ENCODE measurements at regions not wholly inside any gene's neighbourhood (a gene's known extent, or its start where the extent isn't known, plus 50 kb on each side); places are given as distances from the start of the nearest gene placed in this dataset.

GRCh38 chr21:35578347-35578782 is 482.0 kb downstream of the SETD4 start (continued):
- TF ChIP-seq ZBTB8A (tag by site-specific recombination; IDR thresholded peaks at IDR 0.05) (peak; percentile 37; the same call in 1 of the 2 replicates), ZEB2 (tag by site-specific recombination; IDR thresholded peaks at IDR 0.05) (peak; percentile 81), ZNF138 (tag by site-specific recombination; IDR thresholded peaks at IDR 0.05; ENCODE audit: borderline replicate concordance) (no peak), ZNF521 (tag by site-specific recombination; IDR thresholded peaks at IDR 0.05) (no peak), BCL6B (tag by site-specific recombination; IDR thresholded peaks at IDR 0.05) (peak; percentile 79), ZNF837 (tag by site-specific recombination; IDR thresholded peaks at IDR 0.05) (no peak), ZNF645 (tag by site-specific recombination; IDR thresholded peaks at IDR 0.05) (0 out of 2 replicates have a peak, but pooled peaks have one; percentile 22), ZNF2 (tag by site-specific recombination; IDR thresholded peaks at IDR 0.05) (no peak), ZNF341 (tag by site-specific recombination; IDR thresholded peaks at IDR 0.05; ENCODE audit: low read depth) (no peak), ZNF274 (IDR thresholded peaks at IDR 0.05; ENCODE audit: low read length) (no peak), ZNF274 (tag by site-specific recombination; IDR thresholded peaks at IDR 0.05; ENCODE audit: borderline replicate concordance) (no peak), ZBTB17 (tag by site-specific recombination; IDR thresholded peaks at IDR 0.05) (peak; percentile 62), HOXC10 (CRISPR knock-in tag; IDR thresholded peaks at IDR 0.05) (no peak), KLF8 (tag by site-specific recombination; IDR thresholded peaks at IDR 0.05) (peak; percentile 70), RBAK (tag by site-specific recombination; IDR thresholded peaks at IDR 0.05) (no peak), ZNF629 (tag by site-specific recombination; IDR thresholded peaks at IDR 0.05) (peak; percentile 79), ZNF26 (tag by site-specific recombination; IDR thresholded peaks at IDR 0.05) (peak; percentile 9; the same call in 1 of the 2 replicates), ZNF404 (tag by site-specific recombination; IDR thresholded peaks at IDR 0.05) (no peak), ZNF398 (tag by site-specific recombination; IDR thresholded peaks at IDR 0.05) (0 out of 2 replicates have a peak, but pooled peaks have one; percentile 12), KLF10 (tag by site-specific recombination; IDR thresholded peaks at IDR 0.05) (peak; percentile 70), ZIC2 (tag by site-specific recombination; IDR thresholded peaks at IDR 0.05) (peak; percentile 60; the same call in 1 of the 2 replicates), ZNF184 (tag by site-specific recombination; IDR thresholded peaks at IDR 0.05) (0 out of 2 replicates have a peak, but pooled peaks have one; percentile 60), ZNF707 (tag by site-specific recombination; IDR thresholded peaks at IDR 0.05) (no peak), ZNF324 (tag by site-specific recombination; IDR thresholded peaks at IDR 0.05) (no peak), KLF17 (tag by site-specific recombination; IDR thresholded peaks at IDR 0.05) (no peak), ZNF530 (tag by site-specific recombination; IDR thresholded peaks at IDR 0.05; ENCODE audit: low read depth) (no peak), ZNF394 (tag by site-specific recombination; IDR thresholded peaks at IDR 0.05; ENCODE audit: borderline replicate concordance) (peak; percentile 68), SP7 (tag by site-specific recombination; IDR thresholded peaks at IDR 0.05) (peak; percentile 98), ZNF24 (tag by site-specific recombination; IDR thresholded peaks at IDR 0.05) (peak; percentile 42; the same call in 1 of the 2 replicates), INSM2 (tag by site-specific recombination; IDR thresholded peaks at IDR 0.05) (peak; percentile 60; the same call in 1 of the 2 replicates), ZNF639 (tag by site-specific recombination; IDR thresholded peaks at IDR 0.05) (peak; percentile 79; the same call in 1 of the 2 replicates), ZNF10 (tag by site-specific recombination; IDR thresholded peaks at IDR 0.05) (0 out of 2 replicates have a peak, but pooled peaks have one; percentile 24)

Data from HEK293 (cell line).